ENCODE measurements at regions not wholly inside any gene's neighbourhood (a gene's known extent, or its start where the extent isn't known, plus 50 kb on each side); places are given as distances from the start of the nearest gene placed in this dataset.

DNA sequence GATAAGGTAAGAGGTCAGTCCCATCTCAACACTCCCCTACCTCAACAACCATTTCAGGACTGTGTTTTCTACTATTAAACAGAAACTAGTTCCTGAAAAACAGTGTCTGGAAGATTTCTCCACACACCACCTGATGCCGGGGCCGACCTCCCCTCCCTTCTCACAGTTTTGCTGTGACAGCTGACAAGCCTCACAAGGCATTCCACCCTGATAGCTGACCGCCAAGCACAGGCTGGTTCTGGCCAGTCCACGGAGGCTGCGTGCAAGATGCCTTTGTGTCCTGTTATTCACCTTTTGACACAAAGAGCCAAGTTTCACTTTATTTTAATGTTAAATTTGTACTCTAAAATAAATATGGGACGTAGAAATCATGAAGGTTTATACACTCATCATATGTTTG lies 758.6 kb downstream of the PDHA2 start:
- Histone ChIP-seq H3K9me3 (no peaks in the 10 kb centered on the region), H3K4me3 (no peak overlapping the region), H3K36me3 (no peaks in the 10 kb centered on the region), H3K27me3 (no peaks in the 10 kb centered on the region)
- no peak for DNase-seq

GRCh38 chr4:96599752-96600151 lies 759.9 kb downstream of the PDHA2 start:
- DNase-seq = no peak
- Histone ChIP-seq H3K36me3 (no peaks in the 10 kb centered on the region), H3K4me3 (no peak overlapping the region), H3K27me3 (no peaks in the 10 kb centered on the region), H3K9me3 (no peaks in the 10 kb centered on the region)

- Histone ChIP-seq H3K36me3 (no peaks in the 10 kb centered on the region), H3K9me3 (no peaks in the 10 kb centered on the region), H3K4me3 (no peak overlapping the region), H3K27me3 (no peaks in the 10 kb centered on the region)
- no peak for DNase-seq
These were observed 762.8 kb downstream of the PDHA2 start for GRCh38 chr4:96602661-96603060.

DNA sequence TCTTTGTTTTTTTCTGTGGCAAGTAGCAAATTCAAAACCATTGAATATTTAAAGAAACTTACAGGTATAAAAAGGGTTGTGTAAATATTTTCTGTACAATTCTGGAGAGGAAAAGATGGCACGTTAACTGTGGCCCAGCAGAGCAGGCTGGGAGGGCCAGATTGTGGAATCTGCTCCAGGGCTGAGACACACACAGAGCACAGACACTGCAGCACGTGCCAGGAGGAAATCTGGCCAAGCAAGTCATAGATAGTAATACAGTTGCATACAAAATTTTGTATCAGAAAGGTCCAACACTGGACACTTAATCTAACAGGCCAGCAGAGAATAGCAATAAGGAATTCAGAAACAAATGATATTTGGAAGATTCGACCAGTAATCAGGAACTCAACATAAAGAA lies 763.7 kb downstream of the PDHA2 start:
- DNase-seq = no peak
- Histone ChIP-seq H3K9me3 (no peaks in the 10 kb centered on the region), H3K36me3 (no peaks in the 10 kb centered on the region), H3K4me3 (no peak overlapping the region), H3K27me3 (no peaks in the 10 kb centered on the region)

DNA sequence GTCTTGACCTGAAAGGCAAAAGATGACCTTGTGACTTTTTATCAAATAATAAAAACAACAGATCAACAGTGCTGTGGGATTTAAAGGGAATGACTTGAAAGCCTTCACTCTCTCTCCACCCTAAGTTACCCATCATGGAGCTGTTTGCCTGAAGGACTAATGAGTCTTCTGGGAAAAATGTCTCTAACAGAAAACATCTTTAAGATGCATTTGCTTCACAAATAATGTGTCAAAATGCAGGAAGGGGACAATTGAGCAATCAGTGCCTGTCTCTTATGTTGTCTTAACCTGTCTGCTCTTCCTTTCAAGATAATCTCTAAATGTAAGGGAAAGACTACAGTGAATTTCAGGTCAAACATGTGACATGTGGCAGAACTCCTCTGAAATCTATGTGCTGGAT lies 766.6 kb downstream of the PDHA2 start:
- no peaks in the 10 kb centered on the region for H3K36me3 ChIP-seq
- no peak for DNase-seq
- no peak overlapping the region for H3K4me3 ChIP-seq
- no peaks in the 10 kb centered on the region for H3K27me3 ChIP-seq
- H3K9me3 ChIP-seq = no peaks in the 10 kb centered on the region

DNA sequence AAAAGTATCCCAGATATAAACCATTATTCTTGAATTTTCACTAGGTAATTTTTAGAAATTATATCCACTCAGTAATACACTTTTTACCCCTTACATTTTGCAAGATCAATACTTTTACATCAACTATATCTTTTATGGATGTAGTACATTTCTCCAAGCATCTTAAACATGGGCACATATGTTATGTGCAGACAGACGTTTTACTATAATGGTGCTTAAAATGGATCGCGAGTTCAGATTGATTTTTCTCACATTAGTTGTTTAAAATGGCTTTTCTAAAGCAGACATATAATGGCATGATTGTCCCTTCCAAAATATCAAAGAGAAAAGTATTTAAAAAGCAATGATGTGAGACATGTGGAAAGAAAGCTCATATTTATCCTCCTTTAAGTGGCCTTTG lies 786.1 kb downstream of the PDHA2 start:
- Histone ChIP-seq H3K36me3 (no peaks in the 10 kb centered on the region), H3K4me3 (no peak overlapping the region), H3K9me3 (no peaks in the 10 kb centered on the region), H3K27me3 (no peaks in the 10 kb centered on the region)
- no peak for DNase-seq

DNA sequence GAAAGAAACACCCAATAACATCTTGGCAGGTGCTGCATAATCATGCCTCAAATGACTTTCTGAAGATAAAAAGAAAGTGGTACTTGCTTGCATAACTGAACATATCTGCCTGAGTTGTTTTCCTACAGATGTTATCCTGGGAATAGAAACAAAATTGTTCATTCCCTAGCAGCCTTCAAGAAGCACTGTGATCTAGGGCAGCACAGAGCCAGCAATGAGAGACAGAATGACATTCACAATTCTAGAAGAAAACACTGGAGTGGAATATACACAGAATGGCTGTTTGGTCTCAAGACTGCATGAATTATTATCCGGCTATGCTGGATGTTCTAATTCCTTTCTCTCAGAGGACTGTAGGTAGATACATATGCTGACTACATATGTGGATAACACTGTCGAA lies 790.9 kb downstream of the PDHA2 start:
- Histone ChIP-seq H3K4me3 (no peak overlapping the region), H3K9me3 (no peaks in the 10 kb centered on the region), H3K36me3 (no peaks in the 10 kb centered on the region), H3K27me3 (no peaks in the 10 kb centered on the region)
- no peak for DNase-seq

DNA sequence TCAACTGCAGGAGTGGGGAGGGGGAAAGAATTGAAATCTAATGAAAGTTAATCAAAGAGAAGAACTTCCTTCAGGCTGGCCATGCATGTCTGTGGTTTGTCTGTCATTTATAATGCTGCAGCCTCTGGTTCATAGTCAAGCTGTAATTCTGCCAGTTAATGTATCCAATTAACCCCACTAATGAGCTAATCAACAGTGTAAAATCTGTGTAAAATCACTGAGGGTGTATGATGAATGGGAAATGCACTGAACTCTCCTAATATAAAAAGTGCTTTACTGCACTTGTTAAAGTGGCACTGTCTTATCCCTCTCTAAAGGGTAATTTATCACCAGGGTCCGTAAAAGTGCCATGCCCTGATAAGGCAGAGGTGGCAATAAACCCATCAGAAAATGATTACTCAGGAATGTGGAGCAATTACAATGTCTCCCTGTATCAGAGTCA lies 798.1 kb downstream of the PDHA2 start:
- H3K9me3 ChIP-seq = no peaks in the 10 kb centered on the region
- H3K27me3 ChIP-seq = no peaks in the 10 kb centered on the region
- no peaks in the 10 kb centered on the region for H3K36me3 ChIP-seq
- DNase-seq = no peak
- H3K4me3 ChIP-seq = no peak overlapping the region

DNA sequence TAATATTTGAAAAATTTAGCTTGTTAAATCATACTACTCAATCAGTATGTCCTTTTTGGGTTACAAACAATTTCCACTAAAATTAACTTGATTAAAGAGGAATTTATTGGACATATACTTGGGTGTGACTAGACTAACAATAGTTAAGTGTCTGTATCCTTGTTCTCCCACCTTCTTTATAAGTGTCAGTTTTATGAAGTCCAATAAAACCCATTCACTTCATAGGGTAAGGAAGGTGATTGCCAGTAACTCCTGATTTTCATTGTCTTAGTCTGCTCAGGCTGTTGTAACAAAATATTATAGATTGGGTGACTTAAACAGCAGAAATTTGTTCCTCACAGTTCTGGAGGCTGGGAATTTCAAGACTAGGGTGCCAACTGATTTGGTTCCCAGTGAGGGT lies 800.0 kb downstream of the PDHA2 start:
- DNase-seq = no peak
- H3K9me3 ChIP-seq = no peaks in the 10 kb centered on the region
- no peak overlapping the region for H3K4me3 ChIP-seq
- H3K27me3 ChIP-seq = no peaks in the 10 kb centered on the region
- H3K36me3 ChIP-seq = no peaks in the 10 kb centered on the region

DNA sequence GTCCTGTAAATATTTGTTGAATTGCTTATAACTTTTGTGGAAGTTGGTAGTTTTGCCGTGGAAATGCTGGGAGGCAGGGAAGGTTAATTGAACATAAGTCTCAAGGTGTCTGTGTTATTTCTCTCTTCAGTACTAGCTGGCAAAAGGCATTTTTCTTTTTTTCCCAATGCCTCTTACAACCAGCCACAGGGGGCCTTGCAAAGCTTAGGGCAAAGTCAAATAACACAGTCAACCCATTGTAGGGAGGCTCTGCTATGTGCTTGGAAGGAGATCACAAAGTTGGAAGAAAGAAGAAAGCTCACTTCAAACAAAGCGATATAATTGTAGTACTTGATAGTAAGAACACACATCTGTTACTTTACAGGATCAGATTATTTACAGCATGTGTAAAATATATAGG lies 802.6 kb downstream of the PDHA2 start:
- H3K9me3 ChIP-seq = no peaks in the 10 kb centered on the region
- no peak for DNase-seq

DNA sequence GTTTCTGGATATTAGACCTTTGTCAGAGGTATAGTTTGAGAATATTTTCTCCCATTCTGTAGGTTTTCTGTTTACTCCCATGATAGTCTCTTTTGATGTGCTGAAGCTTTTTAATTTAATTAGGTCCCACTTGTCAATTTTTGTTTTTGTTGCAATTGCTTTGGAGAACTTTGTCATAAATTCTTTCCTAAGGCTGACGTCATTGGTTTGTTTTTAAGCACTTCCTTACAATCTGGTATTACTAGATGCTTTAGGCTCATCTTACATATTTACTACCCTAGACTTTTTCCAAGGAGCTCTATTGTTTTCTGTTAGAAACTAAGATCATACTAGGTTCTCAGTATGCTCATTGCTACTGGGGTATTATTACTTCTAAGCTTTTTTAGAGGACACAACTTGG lies 806.3 kb downstream of the PDHA2 start:
- no peaks in the 10 kb centered on the region for H3K9me3 ChIP-seq
- H3K27me3 ChIP-seq = no peaks in the 10 kb centered on the region
- no peak for DNase-seq
- H3K36me3 ChIP-seq = no peaks in the 10 kb centered on the region
- no peak overlapping the region for H3K4me3 ChIP-seq

More for the DNA sequence above, 802.6 kb downstream of the PDHA2 start:
- no peaks in the 10 kb centered on the region for H3K36me3 ChIP-seq
- H3K27me3 ChIP-seq = no peaks in the 10 kb centered on the region
- H3K4me3 ChIP-seq = no peak overlapping the region

DNA sequence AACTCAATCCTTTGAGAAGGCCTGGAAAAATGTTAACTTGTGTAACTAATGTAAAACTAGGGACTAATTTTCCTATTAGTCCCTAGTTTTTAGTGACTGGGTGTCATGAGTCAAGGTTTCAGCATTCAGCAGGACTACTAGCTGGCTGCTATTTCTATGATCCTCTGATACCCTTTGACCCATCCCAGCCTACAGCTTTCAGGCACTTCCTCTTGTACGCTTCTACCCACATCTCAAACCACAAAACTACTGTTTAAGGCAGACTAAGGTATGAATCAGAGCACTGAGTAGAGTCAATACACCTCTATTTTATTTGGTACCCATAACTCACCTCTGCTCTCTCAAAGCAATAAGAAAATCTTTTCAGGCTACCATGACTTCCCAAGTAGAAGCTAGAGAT lies 809.6 kb downstream of the PDHA2 start:
- Histone ChIP-seq H3K27me3 (no peaks in the 10 kb centered on the region), H3K36me3 (no peaks in the 10 kb centered on the region), H3K9me3 (no peaks in the 10 kb centered on the region), H3K4me3 (no peak overlapping the region)
- no peak for DNase-seq

GRCh38 chr4:96652158-96652557 lies 812.3 kb downstream of the PDHA2 start:
- no peaks in the 10 kb centered on the region for H3K27me3 ChIP-seq
- no peak overlapping the region for H3K4me3 ChIP-seq
- DNase-seq = no peak
- no peaks in the 10 kb centered on the region for H3K36me3 ChIP-seq
- no peaks in the 10 kb centered on the region for H3K9me3 ChIP-seq

DNA sequence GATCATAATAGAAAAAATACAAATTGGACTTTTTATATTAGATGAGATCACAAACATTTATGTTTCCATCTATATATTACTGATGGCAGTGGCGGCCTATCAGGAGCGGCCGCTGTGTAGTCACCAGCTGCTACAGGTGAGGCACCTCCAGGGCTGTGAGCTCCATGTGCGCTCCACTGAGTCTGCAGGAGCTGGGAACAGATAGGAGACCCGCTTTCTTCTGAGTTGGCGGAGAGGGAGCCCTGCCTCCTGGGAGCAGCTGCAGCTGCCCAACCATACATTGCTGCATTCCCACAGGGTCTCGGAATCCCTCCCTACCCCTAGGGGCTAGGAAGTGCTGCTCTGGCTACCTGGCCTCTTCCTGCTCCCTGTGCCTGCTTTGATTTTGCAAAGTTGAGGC lies 812.9 kb downstream of the PDHA2 start:
- Histone ChIP-seq H3K36me3 (no peaks in the 10 kb centered on the region), H3K4me3 (no peak overlapping the region), H3K27me3 (no peaks in the 10 kb centered on the region), H3K9me3 (no peaks in the 10 kb centered on the region)
- no peak for DNase-seq

DNA sequence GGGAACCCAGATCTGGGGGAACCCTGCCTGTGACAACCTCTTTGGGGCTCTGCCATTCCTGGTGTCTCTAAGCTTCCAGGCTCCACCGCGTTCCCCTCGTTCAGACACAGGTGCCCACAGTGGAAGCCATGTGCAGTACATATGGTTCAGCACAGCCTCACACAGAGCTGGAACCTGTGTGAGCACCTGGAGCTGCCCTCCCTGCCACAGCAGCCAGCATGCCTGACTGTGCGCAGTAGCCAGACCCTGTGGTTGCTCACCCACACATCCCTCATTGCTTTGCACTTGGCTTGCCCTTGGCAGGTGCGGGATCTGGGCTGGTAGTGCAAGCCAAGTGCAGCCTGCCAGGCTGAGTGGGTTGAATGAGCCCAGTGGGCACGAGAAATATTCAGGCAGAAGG lies 814.2 kb downstream of the PDHA2 start:
- DNase-seq = no peak
- Histone ChIP-seq H3K36me3 (no peaks in the 10 kb centered on the region), H3K4me3 (no peak overlapping the region), H3K27me3 (no peaks in the 10 kb centered on the region), H3K9me3 (no peaks in the 10 kb centered on the region)

DNA sequence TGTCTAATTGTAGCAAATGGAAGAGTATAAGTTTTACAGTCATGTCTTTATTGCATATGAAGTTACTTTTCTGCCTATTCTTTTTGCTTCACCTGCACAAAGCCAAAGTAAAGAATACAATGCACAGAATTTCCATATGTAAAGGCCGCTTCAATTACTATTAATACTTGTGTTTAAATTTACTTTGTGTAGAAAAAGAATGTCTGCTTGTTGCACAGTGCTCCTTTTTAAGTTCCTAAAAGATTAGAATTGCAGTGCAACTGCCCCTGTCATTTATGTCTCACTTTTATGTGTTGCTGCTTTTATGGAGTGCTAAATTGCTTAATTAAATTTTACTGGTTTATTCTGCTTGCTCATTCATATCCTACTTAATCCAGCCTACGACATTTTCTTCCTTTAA lies 830.5 kb downstream of the PDHA2 start:
- no peaks in the 10 kb centered on the region for H3K27me3 ChIP-seq

DNA sequence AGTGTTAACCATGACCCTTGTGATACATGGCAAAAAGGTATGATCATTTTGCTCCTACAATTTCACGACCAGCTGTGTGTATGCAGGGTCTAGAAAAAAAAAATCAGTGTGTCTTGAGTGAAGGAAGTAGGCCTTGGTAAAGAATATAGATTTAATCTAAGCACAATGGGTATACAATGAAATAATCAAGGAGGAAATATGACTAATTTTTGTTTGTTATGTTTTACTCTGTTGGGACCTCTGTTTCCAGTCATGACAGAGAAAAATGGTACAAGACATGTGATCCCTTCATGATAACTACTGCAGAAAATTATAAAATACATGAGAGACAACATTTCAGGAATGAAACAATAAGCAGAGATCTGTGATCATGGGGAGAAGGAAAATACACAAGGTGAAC lies 835.5 kb downstream of the PDHA2 start:
- no peaks in the 10 kb centered on the region for H3K27me3 ChIP-seq
- no peak for DNase-seq
- H3K4me3 ChIP-seq = no peak overlapping the region
- H3K9me3 ChIP-seq = no peaks in the 10 kb centered on the region
- H3K36me3 ChIP-seq = no peaks in the 10 kb centered on the region

More for the DNA sequence above, 830.5 kb downstream of the PDHA2 start:
- H3K9me3 ChIP-seq = no peaks in the 10 kb centered on the region
- H3K36me3 ChIP-seq = no peaks in the 10 kb centered on the region
- DNase-seq = no peak
- no peak overlapping the region for H3K4me3 ChIP-seq

GRCh38 chr4:96675896-96676295 lies 836.0 kb downstream of the PDHA2 start:
- Histone ChIP-seq H3K9me3 (no peaks in the 10 kb centered on the region), H3K36me3 (no peaks in the 10 kb centered on the region), H3K27me3 (no peaks in the 10 kb centered on the region), H3K4me3 (no peak overlapping the region)
- no peak for DNase-seq

DNA sequence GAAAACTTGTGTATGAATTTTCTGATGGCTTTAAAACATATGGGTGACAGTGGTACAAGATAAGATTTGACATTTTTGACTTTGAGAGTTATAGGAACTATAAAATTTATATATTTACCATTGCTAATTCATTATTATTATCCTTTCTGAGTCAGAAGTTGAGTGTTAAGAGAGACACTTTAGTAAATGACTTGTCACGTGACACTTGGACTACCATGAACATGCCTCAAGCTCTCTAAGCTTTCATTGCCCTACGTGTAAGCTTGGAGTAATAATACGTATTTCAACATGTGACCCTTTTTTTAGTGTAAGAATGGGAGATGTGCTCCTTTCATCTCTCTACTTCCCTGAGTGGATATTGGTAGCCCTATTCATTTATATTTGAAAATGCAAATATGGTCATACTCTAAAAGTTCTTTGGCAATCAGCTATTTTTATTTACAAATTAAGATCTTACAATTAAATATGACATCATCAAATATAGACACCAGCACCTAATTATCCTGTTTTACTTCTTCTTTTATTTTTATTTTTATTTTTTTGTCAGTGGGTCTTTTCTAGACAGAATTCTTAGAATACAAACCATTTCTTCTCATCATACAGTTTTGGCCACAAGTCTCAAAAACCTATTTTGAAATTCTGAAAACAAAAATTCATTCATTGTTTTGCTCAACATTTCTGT lies 837.0 kb downstream of the PDHA2 start:
- Histone ChIP-seq H3K36me3 (no peaks in the 10 kb centered on the region), H3K4me3 (no peak overlapping the region), H3K27me3 (no peaks in the 10 kb centered on the region), H3K9me3 (no peaks in the 10 kb centered on the region)
- no peak for DNase-seq
